K562 (cell line): ENCODE measurements at regions not wholly inside any gene's neighbourhood (a gene's known extent, or its start where the extent isn't known, plus 50 kb on each side); places are given as distances from the start of the nearest gene placed in this dataset.
A peak's percentile ranks its signal among the peaks of the same experiment; 100 is the strongest.

Experiments
- ATAC-seq: fragments of 200-7000 bp; cut with Tn5 transposase; 3 replicates; pipeline ENCODE4 v1.9.1; 2020; ENCODE audit warnings: moderate library complexity
- BruUV-seq: library from RNA; stranded (reverse); fragments of 400-500 nt; replicated peaks from 2 replicates; lab custom pipeline; 2021; lab: Mats Ljungman, UMichigan
- CTCF ChIA-PET: fragments of 300-600 bp; formaldehyde crosslinking; extraction: SDS; loops from one replicate; lab custom pipeline; 2021; ENCODE audit warnings: low intra/inter-chr PET ratio; lab: Yijun Ruan, JAX
- POLR2A ChIA-PET: fragments of 300-600, 350-650 bp; sonication (Branson Sonifier 250); formaldehyde crosslinking; extraction: SDS; loops from one replicate; lab custom pipeline; 2021; ENCODE audit warnings: antibody characterized with exemption, inconsistent platforms; lab: Yijun Ruan, JAX
- DNase-seq, 4 experiments: peaks; one replicate each; pipeline versions ENCODE4 v3.0.0 to v3.0.0-alpha.2; 2011 to 2018; ENCODE audit warnings: low spot score in 3 of 4, mixed read lengths in 3 of 4; ENCODE audit errors: extremely low read depth in 1 of 4
- FAIRE-seq: peaks from 2 replicates; lab custom pipeline; 2011; peaks lifted over from hg19 to GRCh38; lab: Jason Lieb, UNC
- H2AFZ ChIP-seq: 2 replicates; pipeline ENCODE4 v1.6.0; 2011; ENCODE audit warnings: low read depth, low read length, control low read depth, inconsistent platforms
- H3K27ac ChIP-seq: fragments of 200-600 bp; 3 replicates; pipeline ENCODE4 v1.8.0; 2011; ENCODE audit warnings: low read depth, mild to moderate bottlenecking, control low read depth, inconsistent platforms, low read length, moderate library complexity, mixed read lengths; ENCODE audit errors: extremely low read depth
- H3K27me3 ChIP-seq, 2 experiments: fragments of 300-600 bp in 1 of 2; 2 replicates in 1 of 2; 3 replicates in 1 of 2; pipeline versions ENCODE4 v1.6.0 to v1.8.0; 2011; ENCODE audit warnings: inconsistent platforms in 2 of 2, low read length in 2 of 2, mild to moderate bottlenecking in 1 of 2, mixed read lengths in 1 of 2, moderate library complexity in 1 of 2; ENCODE audit not compliant: control insufficient read depth in 2 of 2, insufficient read depth in 2 of 2
- H3K36me3 ChIP-seq: fragments of 300-600 bp; 3 replicates; pipeline ENCODE4 v1.8.0; 2011; ENCODE audit warnings: mild to moderate bottlenecking, low read length, inconsistent platforms; ENCODE audit not compliant: control insufficient read depth, insufficient read depth
- H3K4me1 ChIP-seq, 2 experiments: fragments of 200-600 bp in 1 of 2; replicated peaks in 1 of 2; 2 replicates in 1 of 2; 3 replicates in 1 of 2; pipeline versions ENCODE4 v1.5.1 to v1.8.0; 2011; ENCODE audit warnings: inconsistent platforms in 2 of 2, low read length in 2 of 2, mild to moderate bottlenecking in 1 of 2, mixed read lengths in 1 of 2, moderate library complexity in 1 of 2; ENCODE audit not compliant: control insufficient read depth in 2 of 2, insufficient read depth in 2 of 2
- H3K4me2 ChIP-seq: 2 replicates; pipeline ENCODE4 v1.6.1; 2011; ENCODE audit warnings: low read length, control low read depth, inconsistent platforms, mixed read lengths; ENCODE audit not compliant: insufficient read depth
- H3K4me3 ChIP-seq: fragments of 200-600 bp; sonication (generic), shearing (Covaris generic); 2 replicates; pipeline ENCODE4 v1.5.1; 2016; ENCODE audit warnings: control low read depth, inconsistent platforms
- H3K79me2 ChIP-seq: fragments of 200-600 bp; 3 replicates; pipeline ENCODE4 v1.8.0; 2011; ENCODE audit warnings: low read length, inconsistent platforms; ENCODE audit not compliant: control insufficient read depth, insufficient read depth
- H3K9ac ChIP-seq, 2 experiments: 2 replicates each; pipeline versions ENCODE4 v1.6.0 to v1.6.1; 2011; ENCODE audit warnings: low read depth in 2 of 2, low read length in 2 of 2, control low read depth in 1 of 2, inconsistent platforms in 1 of 2, mild to moderate bottlenecking in 1 of 2, mixed read lengths in 1 of 2; ENCODE audit not compliant: insufficient read depth in 1 of 2
- H3K9me1 ChIP-seq: one replicate; pipeline ENCODE4 v1.6.0; 2011; ENCODE audit warnings: inconsistent platforms, mild to moderate bottlenecking, low read length, moderate library complexity; ENCODE audit not compliant: control insufficient read depth, insufficient read depth
- H3K9me3 ChIP-seq: replicated peaks from 2 replicates; pipeline ENCODE4 v1.5.1; 2011; ENCODE audit warnings: low read depth, low read length, inconsistent platforms; ENCODE audit not compliant: control insufficient read depth, insufficient read depth
- H4K20me1 ChIP-seq: replicated peaks from 2 replicates; pipeline ENCODE4 v1.6.1; 2011; ENCODE audit warnings: low read length, inconsistent platforms, mixed read lengths; ENCODE audit not compliant: control insufficient read depth, insufficient read depth
- EZH2 ChIP-seq: IDR thresholded peaks from 2 replicates; pipeline ENCODE4 v1.6.1; 2012; ENCODE audit warnings: low read depth, mild to moderate bottlenecking, inconsistent platforms, low read length, borderline replicate concordance
- HNRNPUL1 ChIP-seq: fragments of 200-400 bp; formaldehyde crosslinking; IDR thresholded peaks from 2 replicates; pipeline ENCODE4 v1.6.1; 2017; ENCODE audit warnings: low read length
- ILF3 ChIP-seq: fragments of 450-650 bp; IDR thresholded peaks from 2 replicates; pipeline ENCODE4 v1.6.1; 2018; ENCODE audit warnings: antibody characterized with exemption, mild to moderate bottlenecking, moderate library complexity, borderline replicate concordance
- KDM1A ChIP-seq, 2 experiments: fragments of 450-650 bp; IDR thresholded peaks; 2 replicates each; pipeline ENCODE4 v1.6.1; 2016; ENCODE audit warnings: mild to moderate bottlenecking in 2 of 2
- MXI1 ChIP-seq: IDR thresholded peaks from 2 replicates; pipeline ENCODE4 v1.6.1; 2011; ENCODE audit warnings: low read depth, mild to moderate bottlenecking, improper control_type of control experiment, low read length
- NCOA4 ChIP-seq: fragments of 450-650 bp; IDR thresholded peaks from 2 replicates; pipeline ENCODE4 v1.6.1; 2018; ENCODE audit warnings: mild to moderate bottlenecking; ENCODE audit not compliant: partially characterized antibody
- PHF8 ChIP-seq: fragments of 200-600 bp; sonication (generic); IDR thresholded peaks from 2 replicates; pipeline ENCODE4 v1.6.1; 2012; ENCODE audit warnings: mixed run types, mild to moderate bottlenecking, inconsistent platforms, low read length, moderate library complexity, borderline replicate concordance
- POLR2AphosphoS5 ChIP-seq: IDR thresholded peaks from 2 replicates; pipeline ENCODE4 v1.6.1; 2011; ENCODE audit warnings: mild to moderate bottlenecking, low read depth, low read length, moderate library complexity; ENCODE audit not compliant: control insufficient read depth, insufficient read depth
- REST ChIP-seq, 2 experiments: fragments of 450-650 bp; formaldehyde crosslinking in 1 of 2; IDR thresholded peaks; 2 replicates each; pipeline versions ENCODE4 v1.4.0 to v1.6.1; 2014 to 2020; ENCODE audit warnings: mild to moderate bottlenecking in 2 of 2, borderline replicate concordance in 1 of 2, low read depth in 1 of 2
- SNRNP70 ChIP-seq: fragments of 200-400 bp; formaldehyde crosslinking; optimal IDR thresholded peaks from 2 replicates; pipeline ENCODE3; 2017; ENCODE audit warnings: low read depth, low read length
- SRSF3 ChIP-seq: fragments of 200-400 bp; formaldehyde crosslinking; IDR thresholded peaks from 2 replicates; pipeline ENCODE4 v1.6.1; 2016; ENCODE audit warnings: mild to moderate bottlenecking, low read length, moderate library complexity; ENCODE audit not compliant: insufficient read depth
- TBL1XR1 ChIP-seq, 2 experiments: IDR thresholded peaks; 2 replicates each; pipeline ENCODE4 v1.6.1; 2012; ENCODE audit warnings: improper control_type of control experiment in 2 of 2, low read length in 2 of 2, mild to moderate bottlenecking in 1 of 2
- ZNF133 ChIP-seq: fragments of 250-450 bp; sonication (Bioruptor Pico); IDR thresholded peaks from 2 replicates; pipeline ENCODE4 v1.4.0; 2020; ENCODE audit warnings: mild to moderate bottlenecking
- ZNF431 ChIP-seq: sonication (generic); formaldehyde crosslinking; IDR thresholded peaks from 2 replicates; pipeline ENCODE4 v1.8.0; 2022; ENCODE audit warnings: mild to moderate bottlenecking, missing genetic modification reagents
- ZNF445 ChIP-seq: fragments of 250-450 bp; sonication (Bioruptor Pico); IDR thresholded peaks from 2 replicates; pipeline ENCODE4 v1.4.0; 2020; ENCODE audit warnings: low read depth, mild to moderate bottlenecking, moderate library complexity
- WGBS: fragments of 100-300 bp; shearing (Covaris generic); methylation state at CpG from one replicate; pipeline ENCODE4 v1.1.6; 2016; ENCODE audit warnings: low coverage, mixed read lengths; ENCODE audit not compliant: insufficient coverage; ENCODE audit errors: missing lambda C conversion rate; 5-methylcytosine and 5-hydroxymethylcytosine counted together
- in situ Hi-C: fragments of 300-500 bp; cut with MboI; formaldehyde crosslinking; loops from 4 replicates; pipeline ENCODE4 v1.15.0; 2018; ENCODE audit warnings: inconsistent platforms, mixed read lengths
- intact Hi-C: fragments of 100-400 bp; cut with micrococcal nuclease; formaldehyde crosslinking; loops from 2 replicates; pipeline ENCODE4 v1.14.2; 2022

- FAIRE-seq (peak; percentile 82), ATAC-seq (peak; percentile 88), DNase-seq (peak in 2 of 4 experiments; percentile 63 to 83)
- Histone ChIP-seq H3K4me2 (no peak overlapping the region; the same call in 1 of the 2 replicates), H3K9me1 (no peaks in the 10 kb centered on the region), H3K27ac (no peak overlapping the region), H3K27me3 (peaks cover 0 to 5% of the 10 kb centered on the region in 2 experiments; a peak in 1 of 5 replicates), H3K4me3 (no peak overlapping the region), H4K20me1 (no peaks in the 10 kb centered on the region), H3K4me1 (peaks cover 0 to 11% of the 10 kb centered on the region in 2 experiments; a peak in 3 of 5 replicates), H3K9me3 (no peaks in the 10 kb centered on the region), H2AFZ (no peak overlapping the region), H3K9ac (no peak overlapping the region), H3K79me2 (no peaks in the 10 kb centered on the region), H3K36me3 (no peaks in the 10 kb centered on the region)
- in situ Hi-C loops (no loop called here), intact Hi-C loops (no loop called here)
- CTCF ChIA-PET = no interaction called here
- BruUV-seq = no TSS peak
- POLR2A ChIA-PET = interaction anchor here (0.5 to 1.5 kb wide), 2 partner anchors 10 to 37 kb away, joined by 3 to 6 read pairs; no protein-coding TSS in a partner anchor
- 0% methylated on average over 4 of the region's 4 CpGs for WGBS
- no peak for TF ChIP-seq ILF3
- no peak for TF ChIP-seq ZNF431 (CRISPR knock-in tag)
- TF ChIP-seq KDM1A (IDR thresholded peaks at IDR 0.05) = peak; percentile 65 to 72
- 0 out of 2 replicates have a peak, but pooled peaks have one; percentile 31 for TF ChIP-seq POLR2AphosphoS5
- TF ChIP-seq SNRNP70 = no peak
- no peak for TF ChIP-seq NCOA4
- no peak for TF ChIP-seq EZH2
- no peak for TF ChIP-seq MXI1
- peak; percentile 44 for TF ChIP-seq REST (IDR thresholded peaks at IDR 0.05; ENCODE audit: borderline replicate concordance)
- no peak for TF ChIP-seq REST (CRISPR knock-in tag; IDR thresholded peaks at IDR 0.05; ENCODE audit: low read depth)
- TF ChIP-seq TBL1XR1 (IDR thresholded peaks at IDR 0.05; ENCODE audit: low read length in 2 of 2) = no peak
- TF ChIP-seq ZNF133 (CRISPR knock-in tag) = no peak
- no peak for TF ChIP-seq ZNF445 (CRISPR knock-in tag)
- TF ChIP-seq SRSF3 = no peak
- TF ChIP-seq HNRNPUL1 = no peak
- no peak for TF ChIP-seq PHF8
These were observed 70.2 kb upstream of the CREB3L1 start for GRCh38 chr11:46207270-46207669.
